ENCODE measurements at regions not wholly inside any gene's neighbourhood (a gene's known extent, or its start where the extent isn't known, plus 50 kb on each side); places are given as distances from the start of the nearest gene placed in this dataset.

DNA sequence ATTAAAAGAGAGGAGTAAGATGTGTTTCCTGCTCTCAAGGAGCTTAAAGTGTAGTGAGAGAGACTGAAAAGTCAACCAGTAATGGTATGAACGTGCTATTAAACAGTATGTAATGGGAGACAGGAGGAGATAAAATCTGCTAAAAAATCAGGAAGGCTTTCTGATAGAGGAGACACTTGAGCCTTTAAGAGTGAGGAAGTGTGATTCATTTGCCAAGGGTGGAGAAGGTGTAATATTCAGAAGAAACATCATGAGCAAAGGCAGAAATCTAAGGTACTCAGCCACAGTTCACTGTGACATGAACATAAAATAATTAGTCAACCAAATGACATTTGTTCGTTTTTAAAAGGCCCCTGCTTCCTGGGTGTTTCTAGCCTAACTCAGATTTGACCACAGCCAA lies 137.8 kb upstream of the SKOR2 start:
- no peaks in the 10 kb centered on the region for H3K9me3 ChIP-seq
- no peak overlapping the region for H3K27ac ChIP-seq
- no peak overlapping the region for H3K4me3 ChIP-seq
- WGBS (ENCODE audit: missing lambda C conversion rate) = 5% methylated on average over 2 of the region's 2 CpGs
- no peak for FAIRE-seq
- no peak overlapping the region for H3K4me2 ChIP-seq
- no peak for ATAC-seq
- CTCF ChIA-PET = interaction anchor here (0.6 kb wide), 1 partner anchor 16 kb away, joined by 3 read pairs; no protein-coding TSS in a partner anchor
- H3K4me1 ChIP-seq = no peaks in the 10 kb centered on the region
- TF ChIP-seq HDAC2 (IDR thresholded peaks at IDR 0.05) (no peak), POLR2A (IDR thresholded peaks at IDR 0.05; ENCODE audit: low read length) (no peak), CBX8 (IDR thresholded peaks at IDR 0.05) (no peak), NR3C1 (IDR thresholded peaks at IDR 0.05) (no peak), PHF8 (IDR thresholded peaks at IDR 0.05; ENCODE audit: borderline replicate concordance, low read depth) (no peak), HOXA7 (CRISPR knock-in tag; IDR thresholded peaks at IDR 0.05) (no peak), CHD4 (IDR thresholded peaks at IDR 0.05; ENCODE audit: borderline replicate concordance) (no peak), RNF2 (IDR thresholded peaks at IDR 0.05; ENCODE audit: borderline replicate concordance, low read depth) (no peak), EHMT2 (IDR thresholded peaks at IDR 0.05; ENCODE audit: low read depth) (no peak), ESRRA (IDR thresholded peaks at IDR 0.05; ENCODE audit: borderline replicate concordance, low read length) (no peak), ATOH8 (CRISPR knock-in tag; IDR thresholded peaks at IDR 0.05; ENCODE audit: low read depth) (no peak), HOXB13 (CRISPR knock-in tag; IDR thresholded peaks at IDR 0.05; ENCODE audit: low read depth) (no peak), ZC3H11A (IDR thresholded peaks at IDR 0.05) (no peak), HMGXB4 (CRISPR knock-in tag; IDR thresholded peaks at IDR 0.05; ENCODE audit: borderline replicate concordance) (no peak), BHLHE40 (IDR thresholded peaks at IDR 0.05; ENCODE audit: low read depth, low read length) (no peak)
- TF ChIP-seq, protein P1, sequence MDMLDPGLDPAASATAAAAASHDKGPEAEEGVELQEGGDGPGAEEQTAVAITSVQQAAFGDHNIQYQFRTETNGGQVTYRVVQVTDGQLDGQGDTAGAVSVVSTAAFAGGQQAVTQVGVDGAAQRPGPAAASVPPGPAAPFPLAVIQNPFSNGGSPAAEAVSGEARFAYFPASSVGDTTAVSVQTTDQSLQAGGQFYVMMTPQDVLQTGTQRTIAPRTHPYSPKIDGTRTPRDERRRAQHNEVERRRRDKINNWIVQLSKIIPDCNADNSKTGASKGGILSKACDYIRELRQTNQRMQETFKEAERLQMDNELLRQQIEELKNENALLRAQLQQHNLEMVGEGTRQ (IDR thresholded peaks at IDR 0.05) = no peak
- TF ChIP-seq, protein P2, sequence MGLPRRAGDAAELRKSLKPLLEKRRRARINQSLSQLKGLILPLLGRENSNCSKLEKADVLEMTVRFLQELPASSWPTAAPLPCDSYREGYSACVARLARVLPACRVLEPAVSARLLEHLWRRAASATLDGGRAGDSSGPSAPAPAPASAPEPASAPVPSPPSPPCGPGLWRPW (IDR thresholded peaks at IDR 0.05) = no peak
- DNase-seq (ENCODE audit: low read depth in 1 of 2, low spot score in 1 of 2) = no peak
- POLR2A ChIA-PET = no interaction called here

- CTCF ChIA-PET = no interaction called here
- Histone ChIP-seq H3K4me3 (no peak overlapping the region), H3K27ac (no peak overlapping the region), H3K9me3 (no peaks in the 10 kb centered on the region), H3K4me1 (no peaks in the 10 kb centered on the region), H3K4me2 (no peak overlapping the region)
- no peak for TF ChIP-seq NPAS2 (CRISPR knock-in tag; IDR thresholded peaks at IDR 0.05; ENCODE audit: borderline replicate concordance)
- TF ChIP-seq NFE2L2 (conservative IDR thresholded peaks at IDR 0.05; ENCODE audit: low read length) = peak; percentile 69
- TF ChIP-seq MAFK (IDR thresholded peaks at IDR 0.05; ENCODE audit: partially characterized antibody) = peak; percentile 98
- no peak for TF ChIP-seq RFX5 (IDR thresholded peaks at IDR 0.05)
- TF ChIP-seq FOXS1 (CRISPR knock-in tag; IDR thresholded peaks at IDR 0.05) = no peak
- DNase-seq (ENCODE audit: low read depth in 1 of 2, low spot score in 1 of 2) = no peak
- FAIRE-seq = no peak
- ATAC-seq = no peak
- POLR2A ChIA-PET = no interaction called here
Measured at GRCh38 chr18:47387864-47388263, 136.4 kb upstream of the SKOR2 start.

GRCh38 chr18:47383729-47384128 lies 132.3 kb upstream of the SKOR2 start:
- CTCF ChIA-PET = no interaction called here
- no peak for FAIRE-seq

More at GRCh38 chr18:47383729-47384128, 132.3 kb upstream of the SKOR2 start:
- H3K27ac ChIP-seq = no peak overlapping the region
- no peaks in the 10 kb centered on the region for H3K9me3 ChIP-seq
- 0% methylated on average over 1 of the region's 1 CpG for WGBS (ENCODE audit: missing lambda C conversion rate)
- no peak for TF ChIP-seq EHF (CRISPR knock-in tag; IDR thresholded peaks at IDR 0.05)
- no peak for TF ChIP-seq SREBF2 (IDR thresholded peaks at IDR 0.05)
- TF ChIP-seq CBX2 (IDR thresholded peaks at IDR 0.05; ENCODE audit: borderline replicate concordance, low read depth) = no peak
- TF ChIP-seq POLR2A (IDR thresholded peaks at IDR 0.05; ENCODE audit: low read length) = no peak
- TF ChIP-seq EP300 (IDR thresholded peaks at IDR 0.05) = no peak
- TF ChIP-seq ELK1 (IDR thresholded peaks at IDR 0.05; ENCODE audit: low read depth, low read length) = no peak
- no peak for TF ChIP-seq CHD4 (IDR thresholded peaks at IDR 0.05; ENCODE audit: borderline replicate concordance)
- TF ChIP-seq RARB (CRISPR knock-in tag; IDR thresholded peaks at IDR 0.05) = no peak
- H3K4me3 ChIP-seq = no peak overlapping the region
- ATAC-seq (no peak), DNase-seq (ENCODE audit: low read depth in 1 of 2, low spot score in 1 of 2) (no peak)
- no peak overlapping the region for H3K4me2 ChIP-seq
- POLR2A ChIA-PET = no interaction called here
- no peaks in the 10 kb centered on the region for H3K4me1 ChIP-seq

Measured in A549 (cell line).